Motor neuron (in vitro differentiated cells): ENCODE measurements at regions not wholly inside any gene's neighbourhood (a gene's known extent, or its start where the extent isn't known, plus 50 kb on each side); places are given as distances from the start of the nearest gene placed in this dataset.

Source experiments
- ATAC-seq, 8 experiments: fragments of 200-7000 bp; cut with Tn5 transposase; replicated peaks in 6 of 8; 2 replicates each; pipeline ENCODE4 v1.8.0; 2021; ENCODE audit warnings: mild to moderate bottlenecking in 8 of 8, moderate library complexity in 8 of 8
- H3K27ac ChIP-seq, 2 donors: fragments of 250-450 bp; sonication (Bioruptor Pico); 2 replicates each; pipeline ENCODE4 v1.9.0; 2021; ENCODE audit warnings: antibody characterized with exemption in 2 of 2, mild to moderate bottlenecking in 2 of 2, moderate library complexity in 1 of 2
- H3K4me1 ChIP-seq, 2 donors: fragments of 250-450 bp; sonication (Bioruptor Pico); replicated peaks in 1 of 2; 2 replicates each; pipeline ENCODE4 v1.6.1; 2021; ENCODE audit warnings: antibody characterized with exemption in 2 of 2, mild to moderate bottlenecking in 2 of 2, moderate library complexity in 1 of 2
- H3K4me3 ChIP-seq, 5 donors: fragments of 250-450 bp; sonication (Bioruptor Pico); 2 replicates each; pipeline ENCODE4 v1.9.0; 2021; ENCODE audit warnings: antibody characterized with exemption in 5 of 5, mild to moderate bottlenecking in 5 of 5, moderate library complexity in 4 of 5
- WGBS, 10 experiments: fragments of 450-650 bp; shearing (Covaris generic); methylation state at CpG; one replicate each; pipeline ENCODE4 v1.0.0; 2022; 5-methylcytosine and 5-hydroxymethylcytosine counted together
- in situ Hi-C, 9 experiments: fragments of 400-800 bp; cut with MboI; loops; one replicate each; pipeline ENCODE4 v1.15.0; 2021; ENCODE audit warnings: low sequenced_read_pairs in 9 of 9, low pct_unique_long_range_greater_than_20kb in 2 of 9; ENCODE audit not compliant: unreplicated experiment in 9 of 9

DNA sequence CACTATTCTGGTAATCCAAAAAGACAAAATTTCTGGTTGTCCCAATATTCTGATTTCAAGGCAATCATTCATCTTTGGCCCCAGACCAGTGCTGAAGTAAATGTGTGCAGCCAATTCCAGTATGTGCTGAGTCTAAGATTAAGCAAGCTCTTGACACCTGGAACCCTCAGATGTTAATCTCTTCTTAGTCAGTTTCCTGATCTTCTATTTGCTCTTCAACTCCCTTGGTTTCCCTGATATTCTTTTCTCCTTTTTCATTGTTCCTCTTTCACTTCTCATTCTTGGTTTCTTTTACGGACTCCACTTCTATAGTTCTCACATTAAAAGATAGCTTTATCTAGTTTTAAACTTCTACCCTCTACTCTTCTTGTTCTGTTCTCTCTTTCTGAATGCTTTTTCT lies 445.7 kb upstream of the FANCL start:
- ATAC-seq, result no peak
- no peaks in the 10 kb centered on the region for H3K4me1 ChIP-seq
- no peak overlapping the region for H3K4me3 ChIP-seq
- no peak overlapping the region for H3K27ac ChIP-seq
- WGBS, 10 experiments, result 0 to 100% (median 90%) methylated on average over 1 of the region's 1 CpG; no CpG with 5 or more reads in 2 of the 10 experiments
- in situ Hi-C loops, result no loop called here

DNA sequence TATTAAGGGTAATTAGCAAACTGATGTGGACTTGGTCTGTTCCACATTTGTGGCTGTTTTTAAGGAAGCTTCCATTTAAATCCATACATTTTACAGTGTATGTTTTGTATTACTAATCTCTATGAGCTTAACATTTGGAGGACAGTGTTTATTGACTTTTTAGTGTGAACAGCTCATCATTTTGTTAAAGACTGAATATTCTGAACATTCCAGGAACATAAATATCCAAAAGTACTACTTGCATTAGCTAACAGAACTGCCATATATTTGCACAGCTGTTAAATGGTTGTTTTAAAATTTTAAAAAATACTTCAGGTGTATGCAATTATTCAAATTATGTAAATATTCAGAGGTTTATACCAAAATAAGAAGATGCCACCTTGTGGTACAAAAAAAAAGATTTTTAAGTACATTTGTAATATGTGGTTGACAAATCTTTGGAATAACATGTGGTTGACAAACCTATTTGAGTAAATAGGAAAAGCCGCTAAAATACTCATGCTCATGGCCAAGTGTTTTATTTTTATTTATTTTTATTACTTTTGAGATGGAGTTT lies 439.7 kb upstream of the FANCL start:
- H3K4me3 ChIP-seq, result no peak overlapping the region
- no peaks in the 10 kb centered on the region for H3K4me1 ChIP-seq
- ATAC-seq, result peak in 1 of 8 experiments; percentile 97
- in situ Hi-C loops, result no loop called here
- 45 to 100% (median 90%) methylated on average over 1 of the region's 1 CpG for WGBS, 10 experiments
- no peak overlapping the region for H3K27ac ChIP-seq

DNA sequence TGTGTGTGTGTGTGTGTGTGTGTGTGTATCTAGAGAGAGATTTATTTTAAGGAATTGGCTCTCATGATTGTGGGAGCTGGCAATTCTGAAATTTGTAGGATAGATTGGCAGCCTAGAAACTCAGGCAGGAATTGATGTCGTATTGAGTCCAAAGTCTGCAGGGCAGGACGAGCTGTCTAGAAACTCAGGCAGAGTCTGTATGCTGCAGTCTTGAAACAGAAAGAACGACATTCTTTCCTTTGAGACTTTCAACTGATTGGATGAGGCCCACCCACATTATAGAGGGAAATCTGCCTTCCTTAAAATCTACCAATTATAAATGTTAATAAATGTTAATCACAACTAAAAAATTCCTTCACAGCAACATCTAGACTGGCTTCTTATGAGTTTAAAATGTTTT lies 436.6 kb upstream of the FANCL start:
- no peak overlapping the region for H3K4me3 ChIP-seq
- no peak overlapping the region for H3K27ac ChIP-seq
- H3K4me1 ChIP-seq, result no peaks in the 10 kb centered on the region
- in situ Hi-C loops, result no loop called here
- ATAC-seq, result no peak
- 41 to 100% (median 89%) methylated on average over 2 to 3 of the region's 3 CpGs; no CpG with 5 or more reads in 3 of the 10 experiments for WGBS, 10 experiments

DNA sequence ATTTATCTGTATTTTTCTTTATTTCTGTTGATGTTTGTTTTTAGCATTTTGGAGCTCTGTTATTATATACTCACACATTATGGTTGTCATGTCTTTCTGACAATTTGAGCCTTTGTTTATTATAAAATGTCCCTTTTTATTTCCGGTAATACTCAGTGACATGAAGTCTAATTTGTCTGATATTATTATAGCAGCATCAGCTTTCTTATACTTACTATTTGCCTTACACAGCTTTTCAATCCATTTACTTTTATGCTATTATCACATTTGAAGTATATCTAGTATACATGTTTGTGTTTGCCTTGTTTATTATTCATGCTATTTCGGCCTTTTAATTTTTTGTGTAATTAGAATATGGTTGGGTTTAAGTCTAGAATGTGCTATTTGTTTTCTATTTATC lies 430.6 kb upstream of the FANCL start:
- no peaks in the 10 kb centered on the region for H3K4me1 ChIP-seq
- WGBS, 10 experiments, result 31 to 100% (median 85%) methylated on average over 2 of the region's 2 CpGs
- in situ Hi-C loops, result no loop called here
- no peak overlapping the region for H3K4me3 ChIP-seq
- ATAC-seq, result no peak
- no peak overlapping the region for H3K27ac ChIP-seq

DNA sequence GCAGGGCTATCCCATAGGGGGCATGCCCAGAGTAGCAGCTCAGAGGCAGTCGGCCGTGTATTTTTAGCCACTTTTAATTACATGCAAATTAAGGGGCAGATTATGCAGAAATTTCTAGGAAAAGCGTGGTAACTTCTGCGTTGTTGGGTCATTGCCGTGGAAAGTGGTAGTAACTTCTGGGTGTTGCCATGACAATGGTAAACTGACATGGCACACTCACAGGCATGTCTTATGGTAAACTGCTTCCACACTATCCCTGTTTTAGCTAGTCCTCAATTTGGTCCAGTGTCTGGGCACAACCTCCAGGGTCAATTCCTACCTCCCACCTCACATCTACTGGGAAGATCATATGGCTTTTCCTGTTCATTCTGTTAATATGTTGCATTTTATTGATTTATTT lies 428.9 kb upstream of the FANCL start:
- Histone ChIP-seq H3K27ac (no peak overlapping the region), H3K4me3 (no peak overlapping the region), H3K4me1 (no peaks in the 10 kb centered on the region)
- WGBS, 10 experiments, result 29 to 100% (median 78%) methylated on average over 2 to 4 of the region's 5 CpGs; no CpG with 5 or more reads in 2 of the 10 experiments
- ATAC-seq, result peak in 1 of 8 experiments; percentile 72
- in situ Hi-C loops, result no loop called here

DNA sequence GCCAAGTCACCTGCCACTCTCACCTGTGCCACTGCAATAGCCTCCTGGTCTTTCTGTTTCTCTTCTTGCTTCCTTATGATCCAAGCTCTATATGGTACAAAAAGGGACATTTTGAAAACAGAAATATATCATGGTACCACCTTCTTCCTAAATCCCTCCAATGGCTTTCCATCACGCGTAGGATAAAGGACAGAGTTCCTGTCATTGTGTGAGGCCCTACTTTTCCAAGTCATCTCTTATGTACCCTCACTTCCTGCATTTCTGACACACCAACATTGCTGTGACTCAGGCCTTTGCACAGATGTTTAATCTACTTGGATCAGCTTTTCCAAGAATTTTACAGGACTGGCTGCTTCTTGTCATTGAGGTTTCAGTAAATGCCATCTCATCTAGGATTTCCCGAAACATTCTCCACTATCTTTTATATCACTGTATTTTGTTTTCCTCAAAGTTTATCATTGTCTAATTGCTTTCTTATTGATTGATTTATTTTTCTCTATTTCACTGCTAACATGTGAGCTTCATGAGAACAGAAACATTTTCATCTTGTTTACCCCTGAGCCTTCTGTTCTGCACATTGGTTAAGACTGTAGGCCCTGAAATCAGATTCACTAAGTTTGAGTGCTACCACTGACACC lies 426.1 kb upstream of the FANCL start:
- Histone ChIP-seq H3K27ac (no peak overlapping the region), H3K4me1 (peaks cover 0 to 3% of the 10 kb centered on the region in 2 donors), H3K4me3 (no peak overlapping the region)
- peak in 1 of 8 experiments; percentile 25 for ATAC-seq
- in situ Hi-C loops, result no loop called here
- WGBS, 10 experiments, result 63 to 100% (median 92%) methylated on average over 1 to 3 of the region's 3 CpGs; no CpG with 5 or more reads in 1 of the 10 experiments

DNA sequence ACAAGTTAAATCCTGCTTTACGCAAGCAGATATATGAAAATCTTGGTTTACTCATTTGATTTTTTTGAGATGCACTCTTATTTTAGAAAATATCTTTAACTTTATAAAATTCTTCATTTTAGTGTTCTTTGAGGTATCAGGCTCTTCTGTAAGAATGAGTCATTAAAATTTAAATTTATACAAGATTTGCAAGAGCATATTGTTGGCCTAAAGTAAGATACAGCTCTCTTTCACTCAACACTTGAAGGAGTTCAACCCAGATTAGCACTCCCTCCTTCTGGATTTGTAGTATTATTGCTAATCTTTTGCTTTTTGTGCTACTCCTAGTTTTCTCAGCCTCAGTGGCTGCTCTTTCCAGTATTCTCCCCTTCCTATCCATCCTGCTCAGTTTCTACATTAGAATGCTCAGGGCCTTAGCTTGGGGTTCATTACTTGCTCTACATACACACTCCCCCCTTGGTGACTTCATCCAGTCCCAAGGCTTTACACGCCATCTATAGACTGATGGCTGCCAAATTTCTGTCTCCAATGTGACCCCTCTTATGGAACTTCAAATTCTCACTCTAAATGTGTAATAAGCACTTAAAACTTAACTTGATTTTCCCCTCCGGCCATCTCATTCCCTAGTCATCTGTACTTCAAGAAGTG lies 425.3 kb upstream of the FANCL start:
- H3K4me1 ChIP-seq, result peaks cover 0 to 3% of the 10 kb centered on the region in 2 donors
- WGBS, 10 experiments, result 39 to 100% (median 93%) methylated on average over 1 to 3 of the region's 3 CpGs

DNA sequence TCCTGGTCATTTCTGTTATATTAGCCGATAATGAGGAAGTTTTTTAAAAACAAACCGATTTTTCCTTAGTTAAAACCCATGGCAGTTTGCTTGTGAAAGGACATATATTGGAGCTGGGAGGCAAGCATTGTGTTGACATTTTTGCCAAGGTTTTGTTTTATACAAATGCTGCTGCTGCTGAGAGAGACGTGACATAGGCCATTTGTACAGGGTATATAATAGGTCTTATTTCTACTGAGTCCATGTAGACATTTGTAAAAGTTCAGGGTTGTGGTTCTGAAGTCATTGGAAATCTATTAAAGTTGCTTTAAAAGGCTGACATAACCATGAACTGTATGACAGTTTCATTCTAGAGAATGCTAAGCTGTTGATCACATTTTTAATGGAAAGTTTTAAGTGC lies 424.0 kb upstream of the FANCL start:
- WGBS, 10 experiments, result 33 to 100% (median 60%) methylated on average over 2 to 3 of the region's 3 CpGs; no CpG with 5 or more reads in 1 of the 10 experiments
- H3K4me3 ChIP-seq, result no peak overlapping the region
- no peak overlapping the region for H3K27ac ChIP-seq
- in situ Hi-C loops, result no loop called here
- peaks cover 0 to 3% of the 10 kb centered on the region in 2 donors for H3K4me1 ChIP-seq
- ATAC-seq, result no peak

More for the DNA sequence above, 425.3 kb upstream of the FANCL start:
- Histone ChIP-seq H3K27ac (no peak overlapping the region), H3K4me3 (no peak overlapping the region)
- ATAC-seq, result peak in 2 of 8 experiments; percentile 61 to 69
- in situ Hi-C loops, result no loop called here

DNA sequence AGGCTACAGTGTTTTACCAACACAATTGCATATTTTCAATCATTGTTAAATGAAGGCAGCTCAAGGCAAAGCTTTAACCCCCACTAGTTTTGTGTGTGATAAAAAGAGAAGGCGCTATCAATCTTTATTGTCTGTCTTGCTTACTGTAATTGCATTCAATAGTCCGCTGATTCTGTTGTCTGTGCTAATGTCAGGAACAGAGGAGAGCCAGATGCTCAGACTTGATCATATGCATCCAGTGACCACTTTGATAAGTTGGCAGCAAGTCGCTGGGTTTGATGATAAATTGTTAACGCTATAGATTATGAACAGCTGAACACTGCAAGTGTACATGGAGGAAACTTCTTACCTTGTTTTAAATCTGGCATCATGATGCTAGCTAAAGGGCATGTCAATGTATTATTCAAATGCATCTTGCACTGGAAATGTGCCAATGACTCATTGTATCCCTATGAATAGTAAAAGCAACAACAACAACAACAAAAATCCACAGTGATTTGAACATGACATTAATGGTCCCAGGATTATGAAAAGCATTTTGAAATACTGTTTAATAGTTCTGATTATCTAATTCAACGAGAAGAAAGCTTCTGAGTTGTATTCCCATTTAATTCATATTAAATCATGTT lies 423.5 kb upstream of the FANCL start:
- Histone ChIP-seq H3K4me1 (peaks cover 0 to 3% of the 10 kb centered on the region in 2 donors), H3K27ac (no peak overlapping the region), H3K4me3 (no peak overlapping the region)
- 20 to 93% (median 68%) methylated on average over 1 to 5 of the region's 5 CpGs for WGBS, 10 experiments
- peak in 5 of 8 experiments; percentile 25 to 69 (median 58) for ATAC-seq
- in situ Hi-C loops, result no loop called here

DNA sequence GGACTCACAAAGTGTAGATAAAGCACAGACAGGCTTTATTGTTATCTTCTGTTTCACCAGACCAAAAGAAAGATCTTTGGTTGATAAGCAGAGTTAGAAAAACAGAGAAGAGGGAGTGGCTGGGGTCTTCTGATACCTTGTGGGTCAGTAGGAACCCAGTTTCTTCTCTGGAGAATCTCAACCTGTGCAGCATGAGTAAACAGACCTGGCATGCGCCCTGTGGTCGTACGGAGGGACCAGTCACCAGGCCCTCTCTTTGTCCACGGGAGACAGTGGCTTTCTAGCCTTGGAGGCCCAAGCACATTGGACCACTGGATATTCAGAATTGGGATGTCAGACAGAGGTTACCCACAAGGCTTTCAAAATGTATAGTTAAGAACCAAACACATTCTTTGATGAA lies 418.9 kb upstream of the FANCL start:
- Histone ChIP-seq H3K4me3 (no peak overlapping the region), H3K4me1 (peaks cover 0 to 3% of the 10 kb centered on the region in 2 donors), H3K27ac (no peak overlapping the region)
- WGBS, 10 experiments, result 43 to 92% (median 81%) methylated on average over 1 to 4 of the region's 4 CpGs; no CpG with 5 or more reads in 4 of the 10 experiments
- in situ Hi-C loops, result no loop called here
- ATAC-seq, result no peak

DNA sequence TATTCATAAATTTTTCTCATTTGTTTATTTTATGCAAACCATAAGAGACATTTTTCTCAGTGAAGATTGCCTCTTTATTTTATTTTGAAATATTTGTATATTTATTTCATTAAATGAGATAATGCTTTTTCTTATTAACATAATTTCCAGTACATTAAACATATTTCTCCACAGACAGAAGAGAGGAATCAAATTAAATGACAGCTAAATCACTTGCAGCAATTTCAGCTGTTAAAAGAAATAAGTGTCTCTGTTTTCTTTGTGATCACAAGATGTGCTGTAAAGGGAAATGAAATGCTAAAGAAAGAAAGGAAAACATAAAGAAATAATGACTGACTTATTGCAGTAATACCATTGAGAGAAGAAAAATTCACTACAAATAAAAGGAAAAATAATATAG lies 414.0 kb upstream of the FANCL start:
- ATAC-seq, result no peak
- Histone ChIP-seq H3K4me3 (no peak overlapping the region), H3K27ac (no peak overlapping the region), H3K4me1 (no peaks in the 10 kb centered on the region)
- in situ Hi-C loops, result no loop called here

DNA sequence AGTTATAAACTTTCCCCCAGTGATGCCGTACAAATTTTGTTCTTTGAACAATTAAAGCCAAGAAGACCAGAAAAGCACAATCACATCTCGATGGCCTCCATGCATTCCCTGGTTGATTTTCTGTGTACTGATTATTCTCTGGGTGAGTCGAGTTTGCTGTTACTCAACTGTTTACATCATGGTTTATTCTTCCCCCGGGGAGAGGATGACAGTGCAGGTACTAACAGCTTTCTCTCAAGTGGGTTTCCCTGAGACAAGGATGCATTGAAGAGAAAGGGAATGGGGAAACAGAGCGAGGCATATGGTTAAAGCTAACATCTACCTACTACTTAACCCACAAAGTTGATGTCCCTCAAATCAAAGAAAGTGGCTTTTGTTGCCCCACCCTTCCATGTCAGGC lies 410.8 kb upstream of the FANCL start:
- WGBS, 10 experiments, result 6 to 100% (median 70%) methylated on average over 2 to 5 of the region's 5 CpGs; no CpG with 5 or more reads in 3 of the 10 experiments
- Histone ChIP-seq H3K27ac (no peak overlapping the region), H3K4me3 (no peak overlapping the region), H3K4me1 (peaks cover 4 to 8% of the 10 kb centered on the region in 2 donors)
- in situ Hi-C loops, result no loop called here
- ATAC-seq, result no peak

DNA sequence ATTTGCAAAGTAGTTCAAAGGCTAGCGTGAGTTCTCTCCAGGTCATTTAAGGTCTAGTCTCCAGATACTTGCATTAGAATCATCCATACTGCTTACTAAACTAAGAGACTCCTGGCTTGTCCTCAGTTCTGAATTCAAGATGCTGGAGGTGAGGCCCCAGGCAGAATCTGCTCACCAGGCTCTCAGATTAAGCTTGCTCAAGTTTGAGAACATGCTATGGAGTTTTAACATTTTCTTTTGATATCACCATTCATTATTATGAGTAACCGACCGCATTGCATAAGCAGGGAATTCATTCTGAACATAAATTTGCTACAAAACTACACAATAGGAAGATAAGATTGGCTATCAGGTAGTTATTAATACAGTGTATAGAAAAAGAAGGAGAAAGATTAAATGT lies 409.7 kb upstream of the FANCL start:
- Histone ChIP-seq H3K4me1 (peaks cover 4 to 17% of the 10 kb centered on the region in 2 donors), H3K27ac (no peak overlapping the region), H3K4me3 (no peak overlapping the region)
- ATAC-seq, result no peak
- in situ Hi-C loops, result no loop called here
- WGBS, 10 experiments, result 20 to 100% (median 63%) methylated on average over 1 to 3 of the region's 3 CpGs; no CpG with 5 or more reads in 2 of the 10 experiments
